GM19467 (cell line): ENCODE measurements at regions not wholly inside any gene's neighbourhood (a gene's known extent, or its start where the extent isn't known, plus 50 kb on each side); places are given as distances from the start of the nearest gene placed in this dataset.
"Not testable (repeated sequence)": the region's sequence is repeated elsewhere in the genome, so short reads cannot be mapped to it uniquely, and the experiment has no call there.

Experiments used
- ATAC-seq: cut with Tn5 transposase; IDR thresholded peaks from one replicate; pipeline ENCODE4 v1.9.1; 2021; ENCODE audit warnings: mild to moderate bottlenecking, moderate library complexity; ENCODE audit not compliant: unreplicated experiment

GRCh38 chr17:21780919-21781665 lies 88.8 kb downstream of the KCNJ18 start:
- not testable (repeated sequence) for ATAC-seq

DNA sequence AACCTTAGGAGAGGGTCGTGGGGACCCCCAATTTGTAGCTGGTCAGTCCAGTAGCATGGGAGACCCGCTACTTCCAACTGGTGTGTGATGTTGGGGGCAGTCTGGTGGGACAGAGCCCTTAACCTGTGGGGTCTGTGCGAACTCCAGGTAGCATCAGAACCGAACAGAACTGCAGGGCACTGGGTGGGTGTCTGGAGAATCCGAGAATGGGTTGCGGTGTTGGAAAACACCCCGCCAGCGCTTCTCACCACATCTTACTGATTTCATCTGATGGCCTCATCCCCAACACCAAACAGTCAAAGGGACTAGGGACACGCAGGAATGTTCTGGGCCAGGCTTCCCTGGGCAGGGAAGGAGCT lies 89.3 kb downstream of the KCNJ18 start:
- not testable (repeated sequence) for ATAC-seq

DNA sequence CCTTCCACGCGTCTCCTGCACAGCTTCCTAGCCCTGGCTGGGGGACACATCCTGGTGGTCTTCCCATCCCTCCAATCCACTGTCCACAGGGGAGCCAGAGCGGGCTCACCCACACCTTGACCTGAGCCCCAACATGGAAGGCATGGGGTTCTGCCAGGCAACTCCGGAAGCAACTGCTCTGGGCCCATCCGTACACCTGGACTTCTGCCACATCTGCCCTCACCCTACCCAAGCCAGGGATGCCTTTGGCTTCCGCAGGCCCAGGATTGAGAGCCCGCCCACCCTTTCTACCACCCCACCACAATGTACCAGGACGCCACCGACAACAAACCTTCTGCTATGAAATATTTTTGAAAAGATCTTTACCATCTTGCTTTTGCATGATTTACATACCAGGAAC lies 89.8 kb downstream of the KCNJ18 start:
- not testable (repeated sequence) for ATAC-seq

- ATAC-seq: not testable (repeated sequence)
Measured at GRCh38 chr17:21782604-21783003, 90.3 kb downstream of the KCNJ18 start.

DNA sequence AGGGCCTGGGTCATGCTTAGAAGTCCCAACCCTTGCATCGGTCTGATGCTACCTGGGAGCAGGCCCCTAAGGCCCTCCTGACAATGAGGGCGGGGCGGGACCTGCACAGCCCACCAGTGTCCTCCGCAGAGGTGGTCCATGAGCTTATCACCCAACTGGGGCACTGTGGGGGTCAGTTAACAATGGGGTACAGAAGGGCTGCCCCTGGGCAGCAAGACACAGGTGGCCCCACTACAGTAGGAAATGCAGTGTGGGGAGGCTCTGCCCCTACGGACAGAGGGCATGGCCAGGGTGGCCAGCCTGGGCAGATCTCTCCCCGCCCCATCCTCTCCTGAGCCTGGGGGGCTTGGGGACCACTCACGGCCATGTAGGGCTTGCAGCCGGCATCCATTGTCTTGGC lies 90.7 kb downstream of the KCNJ18 start:
- not testable (repeated sequence) for ATAC-seq

GRCh38 chr17:21814272-21814671 lies 121.9 kb downstream of the KCNJ18 start:
- not testable (repeated sequence) for ATAC-seq

DNA sequence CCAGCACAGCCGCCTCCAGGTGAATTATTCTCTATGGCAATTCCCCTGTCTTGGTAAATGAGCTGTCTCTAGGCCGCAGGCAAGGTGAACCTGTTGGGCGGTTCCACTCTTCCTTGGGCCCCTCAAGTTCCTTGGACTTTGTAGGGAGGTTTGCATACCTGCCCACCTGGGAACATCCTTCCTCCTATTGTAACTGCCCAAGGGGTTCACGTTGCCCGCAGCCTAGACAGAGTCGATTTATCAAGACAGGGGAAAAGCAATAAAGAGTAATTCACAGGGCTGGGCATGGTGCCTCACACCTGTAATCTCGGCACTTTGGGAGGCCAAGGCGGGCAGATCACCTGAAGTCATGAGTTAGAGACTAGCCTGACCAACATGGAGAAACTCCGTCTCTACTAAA lies 122.5 kb downstream of the KCNJ18 start:
- no peak for ATAC-seq

DNA sequence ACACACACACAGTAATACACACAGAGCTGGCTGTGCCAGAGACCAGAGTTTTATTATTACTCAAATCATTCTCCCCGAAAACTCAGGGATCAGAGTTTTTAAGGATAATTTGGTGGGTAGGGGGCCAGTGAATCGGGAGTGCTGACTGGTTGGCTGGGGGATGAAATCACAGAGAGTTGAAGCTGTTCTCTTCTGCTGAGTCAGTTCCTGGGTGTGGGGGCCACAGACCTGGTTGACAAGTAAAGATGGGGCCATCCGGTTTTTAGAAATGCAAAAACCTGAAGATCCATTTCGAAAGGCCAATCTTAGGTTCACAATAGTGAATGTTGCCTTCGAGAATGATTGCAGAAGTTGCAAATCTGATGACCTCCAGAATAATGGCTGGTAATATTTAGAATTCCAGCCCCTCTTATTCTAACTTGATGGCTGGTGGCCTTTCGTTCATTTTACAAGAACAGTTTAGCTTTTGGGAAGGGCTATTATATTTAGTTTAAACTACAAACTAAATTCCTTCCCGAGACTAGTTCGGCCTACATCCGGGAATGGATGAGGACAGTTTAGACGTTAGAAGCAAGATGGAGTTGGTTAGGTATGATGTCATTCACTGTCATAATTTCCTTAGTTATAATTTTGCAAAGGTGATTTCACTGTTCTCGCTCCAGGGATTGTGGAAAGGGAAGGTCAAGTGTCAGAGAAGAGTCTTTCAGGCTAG lies 123.2 kb downstream of the KCNJ18 start:
- ATAC-seq: no peak

GRCh38 chr17:21816592-21817567 lies 124.6 kb downstream of the KCNJ18 start:
- no peak for ATAC-seq

- ATAC-seq: no peak
Measured at GRCh38 chr17:21817791-21818364, 125.6 kb downstream of the KCNJ18 start.

GRCh38 chr17:21823090-21823489 lies 130.8 kb downstream of the KCNJ18 start:
- no peak for ATAC-seq

DNA sequence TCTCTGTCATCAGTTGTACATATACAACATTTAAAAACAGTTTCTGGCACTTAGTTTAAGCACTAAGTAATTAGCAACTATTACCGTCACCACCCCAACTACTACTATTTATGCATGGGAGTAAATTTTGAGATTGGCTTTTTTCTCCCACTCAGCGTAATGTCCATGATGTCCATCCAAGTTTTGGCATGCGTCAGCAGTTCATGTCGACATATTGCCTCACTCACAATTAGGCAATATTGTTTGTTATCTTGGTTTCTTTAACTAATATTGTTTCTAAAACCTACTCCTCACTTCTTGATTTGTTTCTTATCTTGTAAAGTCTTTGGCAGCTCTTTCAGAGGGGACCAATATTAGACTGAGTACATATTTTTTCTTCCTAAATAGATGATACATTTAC lies 131.3 kb downstream of the KCNJ18 start:
- no peak for ATAC-seq

DNA sequence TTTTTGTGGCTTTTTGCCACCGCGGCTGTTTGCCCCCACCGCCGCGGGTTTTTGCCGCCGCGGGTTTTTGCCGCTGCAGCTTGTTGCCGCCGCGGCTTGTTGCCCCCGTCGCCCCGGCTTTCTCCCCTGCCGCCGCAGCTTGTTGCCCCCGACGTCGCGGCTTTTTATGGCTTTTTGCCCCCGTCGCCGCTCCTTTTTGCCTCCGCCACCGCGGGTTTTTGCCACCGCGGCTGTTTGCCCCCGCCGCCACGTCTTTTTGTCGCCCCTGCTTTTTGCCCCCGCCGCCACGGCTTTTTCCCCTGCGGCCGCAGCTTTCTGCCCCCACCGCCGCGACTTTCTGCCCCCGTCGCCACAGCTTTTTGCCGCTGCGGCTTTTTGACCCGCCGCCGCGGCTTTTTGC lies 149.5 kb downstream of the KCNJ18 start:
- no peak for ATAC-seq

DNA sequence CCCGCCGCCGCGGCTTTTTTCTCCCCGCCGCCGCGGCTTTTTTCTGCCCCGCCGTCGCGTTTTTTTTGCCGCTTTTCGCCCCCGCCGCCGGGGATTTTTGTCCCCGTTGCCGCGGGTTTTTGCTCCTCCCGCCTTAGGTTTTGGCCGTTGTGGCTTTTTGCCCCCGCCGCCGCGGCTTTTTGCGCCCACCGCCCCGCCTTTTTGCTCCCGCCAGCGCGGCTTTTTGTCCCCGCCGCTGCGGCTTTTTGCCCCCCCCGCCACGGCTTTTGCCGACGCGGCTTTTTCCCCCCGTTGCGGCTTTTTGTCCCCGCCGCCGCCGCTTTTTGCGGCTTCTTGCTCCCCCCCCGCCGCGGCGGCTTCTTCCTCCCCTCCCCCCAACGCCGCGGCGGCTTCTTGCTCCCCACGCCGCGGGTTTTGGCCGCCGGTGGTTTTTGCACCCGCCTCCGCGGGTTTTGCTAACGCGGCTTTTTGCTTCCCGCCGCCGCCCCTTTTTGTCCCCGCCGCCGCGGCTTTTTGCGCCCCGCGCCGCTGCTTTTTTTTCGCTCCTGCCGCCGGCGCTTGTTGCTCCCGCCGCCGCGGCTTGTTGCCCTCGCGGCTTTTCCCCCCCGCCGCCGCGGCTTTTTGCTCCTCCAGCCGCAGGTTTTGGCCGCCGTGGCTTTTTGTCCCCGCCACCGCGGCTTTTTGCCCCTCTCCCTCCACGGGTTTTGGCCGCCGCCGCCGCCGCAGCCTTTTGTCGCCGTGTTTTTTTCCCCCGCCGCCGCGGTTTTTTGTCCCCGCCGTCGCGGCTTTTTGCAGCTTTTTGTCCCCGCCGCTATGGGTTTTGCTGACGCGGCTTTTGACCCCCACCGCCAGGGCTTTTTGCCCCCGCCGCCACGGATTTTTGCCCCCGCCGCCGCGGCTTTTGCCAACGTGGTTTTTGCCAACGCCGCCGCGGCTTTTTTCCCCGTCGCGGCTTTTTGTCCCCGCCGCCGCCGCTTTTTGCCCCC lies 150.3 kb downstream of the KCNJ18 start:
- no peak for ATAC-seq

- no peak for ATAC-seq
Measured at GRCh38 chr17:21843318-21843865, 151.1 kb downstream of the KCNJ18 start.

DNA sequence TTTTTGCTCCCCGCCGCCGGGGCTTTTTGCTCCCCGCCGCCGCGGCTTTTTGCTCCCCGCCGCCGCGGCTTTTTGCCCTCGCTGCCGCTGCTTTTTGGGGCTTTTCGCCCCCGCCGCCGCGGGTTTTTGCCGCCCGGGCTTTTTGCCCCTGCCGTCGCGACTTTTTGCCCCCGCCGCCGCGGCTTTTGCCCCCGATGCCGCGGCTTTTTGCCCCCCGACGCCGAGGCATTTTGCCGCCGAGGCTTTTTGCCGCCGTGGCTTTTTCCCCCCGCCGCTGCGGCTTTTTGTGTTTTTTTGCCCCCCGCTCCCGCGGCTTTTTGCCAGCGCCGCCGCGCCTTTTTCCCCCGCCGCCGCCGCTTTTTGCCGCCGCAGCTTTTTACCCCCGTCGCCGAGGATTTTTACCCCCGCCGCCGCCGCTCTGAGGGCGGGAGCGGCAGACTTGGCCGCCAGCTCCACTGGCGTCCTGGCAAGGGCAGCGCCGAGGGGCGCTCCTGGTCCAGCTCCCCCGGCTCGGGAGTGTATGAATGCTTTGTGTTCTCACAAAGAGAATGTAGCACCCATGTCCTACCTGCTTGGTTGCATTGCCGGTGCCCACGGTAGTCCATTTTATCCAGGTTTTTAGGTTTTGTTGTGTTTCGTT lies 151.7 kb downstream of the KCNJ18 start:
- no peak for ATAC-seq

DNA sequence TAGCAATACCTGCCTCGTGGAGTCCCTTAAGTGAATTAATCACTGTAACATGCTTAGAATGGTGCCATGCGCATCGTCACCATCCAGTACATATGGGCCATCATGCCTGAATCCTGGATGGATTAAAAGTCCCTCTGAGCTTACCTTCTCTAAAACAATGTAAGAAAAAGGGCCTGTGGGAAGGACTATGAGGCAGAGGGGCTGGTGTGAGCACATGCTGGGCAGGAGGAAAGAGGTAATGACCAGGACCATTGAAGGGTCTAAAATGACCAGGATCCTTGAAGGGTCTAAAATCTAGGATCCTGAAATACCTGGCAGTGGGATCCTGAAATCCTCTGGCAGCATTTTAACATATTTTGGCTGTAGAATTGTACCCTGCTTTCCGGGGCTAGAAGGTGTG lies 156.2 kb downstream of the KCNJ18 start:
- ATAC-seq: not testable (repeated sequence)

- not testable (repeated sequence) for ATAC-seq
Measured at GRCh38 chr17:21849030-21849429, 156.7 kb downstream of the KCNJ18 start.

DNA sequence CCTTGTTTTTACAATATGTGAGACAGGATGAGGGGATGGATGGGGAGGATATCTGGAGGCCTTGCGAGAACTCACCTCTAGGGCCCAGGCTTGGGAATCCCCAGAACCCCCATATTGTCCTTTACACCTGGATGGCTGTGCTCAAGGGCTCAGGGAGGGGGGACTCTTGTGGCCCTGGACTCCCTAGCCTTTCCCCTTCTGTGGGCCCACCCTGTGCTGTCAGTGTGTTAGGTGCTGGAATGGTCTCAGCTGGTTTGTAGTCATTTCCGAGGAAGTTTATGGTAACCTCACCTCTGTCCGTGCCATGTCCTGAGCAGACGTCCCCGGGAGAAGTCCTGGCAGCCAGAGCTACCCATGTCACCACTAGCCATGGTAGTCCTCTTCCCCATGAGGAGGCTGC lies 158.3 kb downstream of the KCNJ18 start:
- not testable (repeated sequence) for ATAC-seq
